ENCODE measurements at regions not wholly inside any gene's neighbourhood (a gene's known extent, or its start where the extent isn't known, plus 50 kb on each side); places are given as distances from the start of the nearest gene placed in this dataset.

- Histone ChIP-seq H3K9me2 (ENCODE audit: insufficient read depth, low read length) (no peaks in the 10 kb centered on the region), H3K36me3 (ENCODE audit: insufficient read depth, low read length) (no peaks in the 10 kb centered on the region), H3K4me1 (ENCODE audit: insufficient read depth, low read length, poor library complexity, severe bottlenecking) (no peaks in the 10 kb centered on the region), H3K4me2 (ENCODE audit: low read length) (no peak overlapping the region), H4K20me1 (ENCODE audit: insufficient read depth, low read length) (no peaks in the 10 kb centered on the region), H3K4me3 (ENCODE audit: low read depth, low read length, poor library complexity, severe bottlenecking) (no peak overlapping the region), H2AFZ (ENCODE audit: low read length) (no peak overlapping the region), H3K79me2 (ENCODE audit: insufficient read depth, low read depth, low read length) (no peaks in the 10 kb centered on the region), H3K9me3 (ENCODE audit: low read length) (no peaks in the 10 kb centered on the region), H3K27ac (ENCODE audit: low read depth, low read length, poor library complexity, severe bottlenecking) (no peak overlapping the region)
- intact Hi-C loops (cut with micrococcal nuclease; ENCODE audit: unreplicated experiment) = no loop called here
- TF ChIP-seq CTCF (conservative IDR thresholded peaks at IDR 0.05; ENCODE audit: low read length) = no peak
- TF ChIP-seq EZH2phosphoT487 (IDR thresholded peaks at IDR 0.05; ENCODE audit: borderline replicate concordance, low read depth, low read length) = no peak
- DNase-seq (ENCODE audit: low spot score) = no peak
- no TSS peak for BruUV-seq (replicated peaks)
- ChIA-PET CTCF (ENCODE audit: unreplicated experiment) (no interaction called here), POLR2A (no interaction called here)
Measured at GRCh38 chr13:82220641-82221040, 1661.6 kb downstream of the SLITRK1 start.

- TF ChIP-seq EZH2phosphoT487 (IDR thresholded peaks at IDR 0.05; ENCODE audit: borderline replicate concordance, low read depth, low read length) = no peak
- H3K4me2 ChIP-seq (ENCODE audit: low read length) = no peak overlapping the region
- no peaks in the 10 kb centered on the region for H3K36me3 ChIP-seq (ENCODE audit: insufficient read depth, low read length)
- H4K20me1 ChIP-seq (ENCODE audit: insufficient read depth, low read length) = no peaks in the 10 kb centered on the region
- DNase-seq (ENCODE audit: low spot score) = no peak
- H3K9me3 ChIP-seq (ENCODE audit: low read length) = 0 out of 2 replicates have a peak, but pooled peaks cover 6% of the 10 kb centered on the region
- CTCF ChIA-PET (ENCODE audit: unreplicated experiment) = no interaction called here
- H3K79me2 ChIP-seq (ENCODE audit: insufficient read depth, low read depth, low read length) = no peaks in the 10 kb centered on the region
- no peaks in the 10 kb centered on the region for H3K9me2 ChIP-seq (ENCODE audit: insufficient read depth, low read length)
- H3K27ac ChIP-seq (ENCODE audit: low read depth, low read length, poor library complexity, severe bottlenecking) = no peak overlapping the region
- no peaks in the 10 kb centered on the region for H3K4me1 ChIP-seq (ENCODE audit: insufficient read depth, low read length, poor library complexity, severe bottlenecking)
- no peak overlapping the region for H3K4me3 ChIP-seq (ENCODE audit: low read depth, low read length, poor library complexity, severe bottlenecking)
- intact Hi-C loops (cut with micrococcal nuclease; ENCODE audit: unreplicated experiment) = no loop called here
- no peak overlapping the region for H2AFZ ChIP-seq (ENCODE audit: low read length)
- POLR2A ChIA-PET = no interaction called here
- BruUV-seq (replicated peaks) = no TSS peak
Measured at GRCh38 chr13:82216165-82216564, 1666.1 kb downstream of the SLITRK1 start.

GRCh38 chr13:82214341-82214740, 1667.9 kb downstream of the SLITRK1 start:
- intact Hi-C loops (cut with micrococcal nuclease; ENCODE audit: unreplicated experiment) = no loop called here
- Histone ChIP-seq H3K27ac (ENCODE audit: low read depth, low read length, poor library complexity, severe bottlenecking) (no peak overlapping the region), H3K4me1 (ENCODE audit: insufficient read depth, low read length, poor library complexity, severe bottlenecking) (no peaks in the 10 kb centered on the region), H3K4me3 (ENCODE audit: low read depth, low read length, poor library complexity, severe bottlenecking) (no peak overlapping the region), H4K20me1 (ENCODE audit: insufficient read depth, low read length) (no peaks in the 10 kb centered on the region), H2AFZ (ENCODE audit: low read length) (no peak overlapping the region), H3K9me3 (ENCODE audit: low read length) (0 out of 2 replicates have a peak, but pooled peaks cover 6% of the 10 kb centered on the region), H3K9me2 (ENCODE audit: insufficient read depth, low read length) (no peaks in the 10 kb centered on the region), H3K36me3 (ENCODE audit: insufficient read depth, low read length) (no peaks in the 10 kb centered on the region), H3K79me2 (ENCODE audit: insufficient read depth, low read depth, low read length) (no peaks in the 10 kb centered on the region), H3K4me2 (ENCODE audit: low read length) (no peak overlapping the region)
- BruUV-seq (replicated peaks) = no TSS peak
- POLR2A ChIA-PET = no interaction called here
- CTCF ChIA-PET (ENCODE audit: unreplicated experiment) = no interaction called here
- TF ChIP-seq EZH2phosphoT487 (IDR thresholded peaks at IDR 0.05; ENCODE audit: borderline replicate concordance, low read depth, low read length) (no peak), CTCF (conservative IDR thresholded peaks at IDR 0.05; ENCODE audit: low read length) (no peak)
- no peak for DNase-seq (ENCODE audit: low spot score)
